ENCODE measurements at regions not wholly inside any gene's neighbourhood (a gene's known extent, or its start where the extent isn't known, plus 50 kb on each side); places are given as distances from the start of the nearest gene placed in this dataset.
"Not testable (repeated sequence)": the region's sequence is repeated elsewhere in the genome, so short reads cannot be mapped to it uniquely, and the experiment has no call there.

- not testable (repeated sequence) for DNase-seq (ENCODE audit: low read depth, low spot score)
These were observed 435.8 kb downstream of the SHISA9 start for GRCh38 chr16:13336907-13337881.

DNA sequence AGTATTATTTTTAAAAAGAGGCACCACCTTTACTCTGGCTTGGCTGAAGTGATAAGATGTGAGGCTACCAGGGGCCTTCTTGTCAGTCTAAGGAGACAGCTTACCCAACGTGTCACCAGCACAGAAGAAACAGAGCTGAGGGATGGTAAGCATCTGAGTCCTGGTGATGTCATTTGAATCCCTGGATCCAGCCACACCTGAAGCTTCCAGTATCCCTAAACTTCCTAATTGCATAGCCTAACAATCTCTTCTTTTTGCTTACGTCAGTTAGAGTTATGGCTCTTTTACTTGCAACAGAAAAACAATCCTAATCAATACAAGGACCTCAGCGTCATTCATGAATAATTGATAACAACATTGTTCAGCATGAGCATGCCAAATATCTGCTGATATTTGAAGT, 436.6 kb downstream of the SHISA9 start:
- DNase-seq (ENCODE audit: low read depth, low spot score), result no peak

DNA sequence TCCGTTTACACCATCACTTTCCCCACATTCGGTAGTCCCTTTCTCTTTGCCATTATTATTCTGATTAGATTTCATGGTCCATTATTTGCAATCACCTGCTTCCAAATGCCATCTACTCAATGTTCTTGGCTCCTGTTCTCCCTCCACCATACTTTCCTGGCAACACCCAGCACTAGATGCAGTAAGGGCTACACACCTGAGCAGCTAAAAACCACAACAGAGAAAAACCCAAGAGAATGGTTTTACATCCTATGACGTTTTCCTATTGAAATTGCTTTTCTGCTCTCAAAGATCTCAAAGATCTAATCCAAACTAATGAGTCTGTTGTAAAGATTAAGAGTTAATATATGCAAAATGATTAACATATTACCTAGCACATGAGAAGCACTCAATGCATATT, 441.3 kb downstream of the SHISA9 start:
- no peak for DNase-seq (ENCODE audit: low read depth, low spot score)

GRCh38 chr16:13344001-13344400, 442.6 kb downstream of the SHISA9 start:
- no peak for DNase-seq (ENCODE audit: low read depth, low spot score)

DNA sequence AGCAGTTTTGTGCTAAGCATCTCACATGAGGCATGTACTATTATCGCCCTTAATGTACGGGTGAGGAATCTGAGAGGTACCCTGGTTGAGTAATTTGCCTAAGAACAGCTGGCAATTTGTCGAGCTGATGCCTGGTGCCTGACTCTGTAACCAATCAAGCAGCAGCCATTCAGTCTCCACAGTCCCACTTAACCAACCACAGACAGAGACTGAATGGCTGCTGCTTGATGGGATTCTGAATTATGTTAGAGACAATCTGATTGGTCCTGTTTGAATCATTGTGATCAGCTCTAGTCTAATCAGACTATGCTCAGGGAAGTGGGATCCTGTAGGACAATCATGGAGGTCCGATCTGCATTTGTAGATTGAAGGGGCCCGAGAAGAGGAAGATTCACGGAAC, 447.0 kb downstream of the SHISA9 start:
- DNase-seq (ENCODE audit: low read depth, low spot score), result no peak

DNA sequence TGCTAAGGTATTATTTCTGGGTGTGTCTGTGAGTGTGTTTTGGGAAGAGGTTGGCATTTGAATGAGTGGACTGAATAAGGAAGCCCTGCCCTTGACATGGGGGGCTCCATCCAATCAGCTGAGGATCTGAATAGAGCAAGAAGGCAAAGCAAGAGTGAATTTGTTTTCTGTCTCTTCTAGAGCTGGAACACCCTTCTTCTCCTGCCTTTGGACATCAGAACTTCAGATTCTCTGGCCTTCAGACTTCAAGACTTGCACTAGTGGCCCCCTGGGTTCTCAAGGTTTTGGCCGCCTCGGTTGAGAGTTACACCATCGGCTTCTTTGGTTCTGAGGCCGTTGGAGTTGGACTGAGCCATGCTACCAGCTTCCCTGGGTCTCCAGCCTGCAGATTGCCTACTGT, 448.6 kb downstream of the SHISA9 start:
- DNase-seq (ENCODE audit: low read depth, low spot score), result no peak

- DNase-seq (ENCODE audit: low read depth, low spot score), result no peak
These were observed 449.8 kb downstream of the SHISA9 start for GRCh38 chr16:13351181-13351580.

DNA sequence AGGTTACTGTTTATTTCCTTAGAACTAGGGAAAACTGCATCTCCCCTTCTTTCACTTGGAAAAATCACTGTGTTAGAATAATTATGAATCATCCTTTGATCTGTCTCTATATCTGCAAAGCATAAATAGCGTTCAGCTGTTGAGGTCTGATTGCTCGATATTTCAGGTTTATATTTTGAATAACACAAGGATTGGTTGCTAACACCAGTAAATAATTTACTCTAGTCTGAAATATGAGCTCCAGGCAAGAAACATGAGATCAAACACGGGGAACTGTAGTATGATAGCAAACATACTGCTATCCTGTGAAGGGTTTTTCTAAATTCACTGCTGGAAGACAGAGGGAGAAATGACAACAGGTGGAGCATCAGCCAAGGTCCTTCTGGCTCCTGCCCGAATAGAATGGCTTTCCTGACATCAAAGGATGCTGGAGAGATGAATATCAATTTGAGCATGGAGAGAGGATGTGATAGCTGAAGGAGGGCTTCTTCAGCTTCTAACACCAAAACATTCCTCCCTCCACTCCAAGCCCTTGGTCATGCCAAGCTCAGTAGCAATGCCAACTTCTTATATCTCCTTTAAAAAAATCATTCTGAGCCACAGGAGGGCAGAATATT, 450.3 kb downstream of the SHISA9 start:
- no peak for DNase-seq (ENCODE audit: low read depth, low spot score)

- DNase-seq (ENCODE audit: low read depth, low spot score), result not testable (repeated sequence)
These were observed 451.4 kb downstream of the SHISA9 start for GRCh38 chr16:13352796-13353195.

DNA sequence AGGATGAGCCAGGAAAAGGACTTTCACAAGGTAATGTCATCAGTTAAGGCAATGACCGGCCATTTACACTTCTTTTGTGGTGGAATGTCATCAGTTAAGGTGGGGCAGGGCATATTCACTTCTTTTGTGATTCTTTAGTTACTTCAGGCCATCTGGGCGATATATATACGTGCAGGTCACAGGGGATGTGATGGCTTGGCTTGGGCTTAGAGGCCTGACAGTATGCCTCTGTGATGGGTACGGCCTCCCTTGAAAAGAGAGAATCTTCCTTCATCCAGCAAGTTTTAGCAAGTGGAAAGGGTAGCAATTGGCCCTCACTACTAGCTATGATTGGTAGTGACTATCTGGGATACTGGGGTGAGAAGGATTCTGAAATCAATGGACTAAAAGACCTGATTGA, 456.4 kb downstream of the SHISA9 start:
- DNase-seq (ENCODE audit: low read depth, low spot score), result not testable (repeated sequence)

- no peak for DNase-seq (ENCODE audit: low read depth, low spot score)
These were observed 458.4 kb downstream of the SHISA9 start for GRCh38 chr16:13359835-13360234.

- DNase-seq (ENCODE audit: low read depth, low spot score), result no peak
These were observed 471.0 kb downstream of the SHISA9 start for GRCh38 chr16:13372421-13372820.

DNA sequence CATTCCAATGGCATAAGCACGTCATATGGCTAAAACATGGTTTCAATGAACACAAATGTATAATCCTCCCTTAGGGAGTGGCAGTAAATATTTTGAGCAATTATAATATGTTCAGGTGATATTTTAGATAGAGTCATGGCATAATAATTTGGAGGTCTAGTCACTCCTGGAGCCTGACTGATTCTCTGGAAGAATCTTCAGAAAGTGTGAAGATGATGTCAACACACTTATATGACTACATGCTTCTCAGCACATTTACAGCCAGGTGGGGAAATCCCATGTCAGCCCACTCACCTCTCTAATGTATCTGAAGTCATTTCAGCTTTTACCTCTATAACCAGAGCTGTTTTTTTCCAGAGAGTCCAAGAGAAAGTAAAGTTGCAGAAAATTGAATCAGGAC, 474.8 kb downstream of the SHISA9 start:
- no peak for DNase-seq (ENCODE audit: low read depth, low spot score)

- no peak for DNase-seq (ENCODE audit: low read depth, low spot score)
These were observed 475.7 kb downstream of the SHISA9 start for GRCh38 chr16:13377143-13377542.

- no peak for DNase-seq (ENCODE audit: low read depth, low spot score)
These were observed 476.8 kb downstream of the SHISA9 start for GRCh38 chr16:13378151-13378550.

DNA sequence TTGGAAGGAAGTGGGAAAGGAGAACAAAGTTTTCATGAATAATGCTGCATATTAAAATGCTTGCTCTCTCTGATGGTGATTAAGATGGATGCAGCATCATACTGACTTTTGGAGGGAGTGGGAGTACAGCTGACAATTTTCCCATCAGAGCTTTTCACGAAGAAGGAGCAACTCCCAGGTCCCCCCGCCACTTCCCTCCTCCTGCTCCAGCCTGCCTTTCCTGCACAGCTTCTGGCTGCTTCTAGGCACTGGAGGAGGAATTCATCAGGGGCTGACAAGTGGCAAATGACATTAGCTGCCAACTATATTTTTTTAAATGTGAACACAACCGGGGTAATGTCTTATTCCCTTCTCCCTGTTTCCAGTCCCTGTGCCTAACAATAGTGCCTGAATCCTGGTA, 477.9 kb downstream of the SHISA9 start:
- DNase-seq (ENCODE audit: low read depth, low spot score), result no peak

DNA sequence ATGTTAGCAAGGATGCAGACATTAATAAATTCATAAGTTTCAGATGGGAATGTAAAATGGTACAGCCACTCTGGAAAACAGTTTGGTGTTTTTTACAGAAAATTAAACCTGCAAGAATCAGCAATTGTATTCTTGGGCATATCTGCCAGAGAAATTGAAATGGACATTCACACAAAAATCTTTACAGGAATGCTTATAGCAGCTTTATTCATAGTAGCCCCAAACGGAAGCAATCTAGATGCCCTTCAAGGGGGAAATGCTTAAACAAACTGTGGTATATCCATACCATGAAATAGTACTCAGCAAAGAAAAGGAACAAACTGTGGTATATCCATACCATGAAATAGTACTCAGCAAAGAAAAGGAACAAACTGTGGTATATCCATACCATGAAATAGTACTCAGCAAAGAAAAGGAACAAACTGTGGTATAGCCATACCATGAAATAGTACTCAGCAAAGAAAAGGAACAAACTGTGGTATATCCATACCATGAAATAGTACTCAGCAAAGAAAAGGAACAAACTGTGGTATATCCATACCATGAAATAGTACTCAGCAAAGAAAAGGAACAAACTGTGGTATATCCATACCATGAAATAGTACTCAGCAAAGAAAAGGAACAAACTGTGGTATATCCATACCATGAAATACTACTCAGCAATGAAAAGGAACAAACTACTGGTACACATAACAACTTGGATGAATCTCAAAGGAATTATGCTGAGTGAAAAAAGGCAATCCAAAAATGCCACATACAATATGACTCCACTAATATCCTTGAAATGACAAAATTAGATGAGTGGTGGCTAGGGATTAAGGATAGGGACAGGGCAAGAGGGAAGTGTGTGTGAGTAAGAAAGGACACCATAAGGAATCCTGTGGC, 484.0 kb downstream of the SHISA9 start:
- not testable (repeated sequence) for DNase-seq (ENCODE audit: low read depth, low spot score)

DNA sequence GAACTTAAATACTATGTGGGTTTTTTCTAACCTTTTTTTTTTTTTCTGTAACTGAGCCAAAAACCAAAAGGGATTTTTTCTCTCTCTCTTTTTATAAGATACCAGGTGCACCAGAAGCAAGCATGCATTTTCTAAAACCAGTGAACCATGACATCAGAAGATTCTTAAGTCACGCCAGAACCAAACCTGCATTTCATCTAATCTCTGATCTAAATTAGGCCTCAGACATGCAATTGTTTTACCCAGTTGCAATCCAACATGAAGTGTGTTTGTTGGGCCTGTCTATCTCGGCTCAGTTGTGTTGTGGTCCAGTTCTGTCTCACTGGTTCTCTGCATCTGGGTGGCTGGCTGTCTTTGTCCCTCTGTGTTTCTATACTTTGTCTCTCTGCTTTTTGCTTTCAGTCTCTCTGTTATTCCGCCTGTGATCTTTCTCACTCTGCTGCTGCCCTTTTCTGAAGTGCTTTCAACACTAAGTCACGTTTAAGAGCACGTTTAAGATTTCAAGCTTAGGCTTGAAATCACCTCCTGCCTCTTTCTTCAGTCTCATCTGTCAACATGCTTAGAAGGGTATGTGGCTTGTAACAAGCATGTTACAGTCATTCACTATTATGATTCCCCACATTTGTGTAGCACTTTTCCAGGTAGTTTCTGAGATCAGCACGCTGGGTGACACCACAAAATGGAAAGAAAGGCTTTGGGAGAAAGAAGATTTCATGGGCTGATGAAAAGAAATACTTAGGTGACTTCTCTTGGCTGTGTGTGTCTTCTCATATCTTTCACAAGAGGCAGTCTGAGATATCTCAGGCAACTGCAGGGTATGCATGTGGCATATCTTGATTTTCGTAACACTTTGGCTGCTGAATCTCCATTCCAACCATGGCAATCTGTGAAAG, 488.9 kb downstream of the SHISA9 start:
- DNase-seq (ENCODE audit: low read depth, low spot score), result no peak

GRCh38 chr16:13390986-13391305, 489.5 kb downstream of the SHISA9 start:
- DNase-seq (ENCODE audit: low read depth, low spot score), result no peak

GRCh38 chr16:13391337-13391736, 489.9 kb downstream of the SHISA9 start:
- no peak for DNase-seq (ENCODE audit: low read depth, low spot score)

DNA sequence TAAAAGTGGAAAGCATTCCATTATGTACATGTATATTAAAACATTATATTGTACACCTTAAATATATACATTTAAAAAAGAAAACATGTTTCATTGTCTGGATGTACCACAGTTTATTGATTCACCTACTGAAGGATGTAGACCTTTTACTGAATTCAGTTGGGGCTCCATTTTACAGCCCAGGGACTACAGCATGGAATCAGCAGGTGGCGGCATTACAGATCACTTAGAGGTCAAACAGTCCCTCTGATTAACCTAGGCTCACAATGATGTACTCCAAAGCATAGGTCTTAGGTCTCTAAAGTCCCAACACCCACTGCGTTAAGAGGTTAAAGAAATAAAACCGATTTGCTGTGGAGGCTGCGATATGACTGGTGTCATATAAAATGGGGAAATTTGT, 490.9 kb downstream of the SHISA9 start:
- DNase-seq (ENCODE audit: low read depth, low spot score), result no peak
